DMS53 treated with DMSO at 0.1 percent for 48 hours (cell line): ENCODE measurements at regions not wholly inside any gene's neighbourhood (a gene's known extent, or its start where the extent isn't known, plus 50 kb on each side); places are given as distances from the start of the nearest gene placed in this dataset.
"Not testable (repeated sequence)": the region's sequence is repeated elsewhere in the genome, so short reads cannot be mapped to it uniquely, and the experiment has no call there.

Experiments used
- DNase-seq: peaks from one replicate; lab custom pipeline; 2025; ENCODE audit not compliant: unreplicated experiment; lab: John Stamatoyannopoulos, UW

DNA sequence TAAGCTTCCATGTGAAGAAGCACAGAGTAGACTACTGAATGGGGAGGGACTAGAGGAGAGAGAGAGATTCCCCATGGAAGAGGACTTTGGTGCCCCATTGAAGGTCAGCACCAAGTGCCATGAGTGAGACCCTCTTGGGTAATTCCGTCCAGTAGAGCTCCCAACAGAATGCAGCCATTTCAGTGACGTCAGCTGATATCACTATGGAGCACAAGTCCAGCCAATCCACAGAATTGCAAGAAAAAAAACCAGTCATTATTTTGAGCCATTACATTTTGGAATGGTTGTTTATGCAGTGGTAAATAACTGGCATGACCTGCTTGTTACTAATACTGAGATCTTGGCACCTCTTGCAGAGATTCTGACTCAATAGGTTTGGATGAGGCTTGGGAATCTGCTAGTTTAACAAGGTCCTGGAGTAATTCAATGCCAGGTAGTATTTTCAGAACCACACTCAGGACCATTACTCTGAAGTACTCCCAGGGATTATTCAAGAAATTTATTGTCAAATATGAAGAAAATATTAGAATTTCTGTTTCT, 52.6 kb upstream of the SP8 start:
- DNase-seq = no peak

DNA sequence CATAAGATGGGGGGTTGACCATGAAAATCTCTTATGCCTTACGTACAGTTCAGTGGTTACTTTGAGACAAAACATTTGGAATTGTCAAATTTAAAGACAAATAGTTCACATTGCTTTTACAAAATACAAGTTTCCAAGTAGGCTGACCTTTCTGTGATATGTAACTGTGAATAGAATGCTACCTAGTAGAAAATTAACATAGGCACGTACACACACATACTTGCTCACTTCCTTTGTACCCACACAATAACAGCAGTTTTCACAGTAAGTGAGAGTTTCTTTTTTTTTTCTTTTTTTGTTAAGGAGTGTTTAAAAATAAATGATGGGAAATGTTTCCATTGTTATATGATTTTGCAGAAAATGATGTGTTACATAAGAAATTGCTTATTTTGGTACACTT, 53.3 kb upstream of the SP8 start:
- DNase-seq = no peak

DNA sequence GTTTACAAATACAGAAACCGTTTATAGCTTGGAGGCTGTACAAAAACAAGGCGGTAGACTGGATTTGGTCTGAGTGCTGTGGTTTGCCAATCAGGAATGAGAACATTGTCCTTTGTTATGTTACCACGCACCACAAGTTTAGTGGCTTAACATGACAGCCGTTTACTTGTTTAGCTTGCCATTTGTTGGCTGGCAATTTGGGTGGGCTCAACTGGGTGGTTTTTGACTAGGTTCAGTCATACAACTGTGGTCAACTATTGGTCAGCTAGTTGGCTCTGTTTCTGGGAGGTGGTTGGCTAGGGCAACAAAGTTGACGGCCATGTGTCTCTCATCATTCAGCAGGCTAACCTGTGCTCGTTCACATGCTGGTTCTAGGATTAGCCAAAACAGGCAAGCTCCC, 60.1 kb upstream of the SP8 start:
- DNase-seq = no peak

DNA sequence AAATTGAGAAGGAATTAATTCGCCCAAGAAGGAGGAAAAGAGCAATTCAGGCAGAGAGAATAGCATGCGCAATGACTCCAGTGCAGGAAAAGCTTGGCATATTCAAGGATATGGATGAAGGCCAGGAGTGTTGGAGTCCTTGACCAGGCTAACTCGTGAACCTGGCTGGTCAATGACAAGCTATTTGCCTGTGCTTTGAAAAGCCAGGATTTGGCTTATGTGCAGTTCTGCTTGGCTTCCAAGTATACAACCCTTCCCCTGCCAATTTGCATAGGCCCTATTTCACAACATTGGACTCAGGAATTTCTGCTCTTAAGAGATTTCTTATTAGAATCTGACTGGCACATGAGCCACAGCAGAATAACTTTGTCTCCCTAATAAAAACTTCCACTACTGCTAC, 72.3 kb upstream of the SP8 start:
- no peak for DNase-seq

DNA sequence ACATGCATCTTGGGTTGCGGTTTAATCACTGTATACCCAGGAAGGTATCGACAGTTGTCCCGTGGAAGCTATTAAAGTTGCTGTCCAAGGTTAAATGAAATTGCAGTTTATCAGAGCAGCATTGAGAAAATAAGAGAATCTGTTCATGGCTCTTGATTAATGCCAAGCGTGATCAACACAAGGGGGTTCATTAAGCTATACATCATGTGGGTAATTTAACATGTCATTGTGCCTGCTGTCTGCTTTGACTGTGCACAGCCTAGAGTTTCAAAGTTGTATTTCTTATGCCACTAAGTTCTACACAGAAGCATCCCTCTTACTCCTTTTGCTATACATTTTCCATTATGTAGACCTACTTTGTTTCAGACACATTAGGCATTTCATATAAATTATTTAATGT, 74.8 kb upstream of the SP8 start:
- no peak for DNase-seq

DNA sequence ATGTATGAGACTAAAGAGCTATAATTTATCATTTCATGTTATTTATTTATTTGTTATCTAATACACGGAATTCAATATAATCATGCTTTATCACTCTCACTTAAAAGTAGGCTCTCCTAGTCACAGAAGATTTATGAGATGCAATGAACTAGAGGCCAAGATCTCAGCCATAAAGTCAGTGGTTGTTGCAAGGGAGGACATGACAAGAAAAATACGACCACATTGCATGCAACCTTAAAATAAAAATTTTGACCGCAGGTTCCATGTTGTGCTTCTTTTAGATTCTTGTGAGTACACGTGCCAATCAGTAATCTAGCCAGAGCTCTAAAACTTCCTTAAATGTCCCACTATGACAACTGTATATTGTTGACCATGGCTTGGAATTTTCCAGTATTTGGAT, 75.9 kb upstream of the SP8 start:
- DNase-seq = no peak

DNA sequence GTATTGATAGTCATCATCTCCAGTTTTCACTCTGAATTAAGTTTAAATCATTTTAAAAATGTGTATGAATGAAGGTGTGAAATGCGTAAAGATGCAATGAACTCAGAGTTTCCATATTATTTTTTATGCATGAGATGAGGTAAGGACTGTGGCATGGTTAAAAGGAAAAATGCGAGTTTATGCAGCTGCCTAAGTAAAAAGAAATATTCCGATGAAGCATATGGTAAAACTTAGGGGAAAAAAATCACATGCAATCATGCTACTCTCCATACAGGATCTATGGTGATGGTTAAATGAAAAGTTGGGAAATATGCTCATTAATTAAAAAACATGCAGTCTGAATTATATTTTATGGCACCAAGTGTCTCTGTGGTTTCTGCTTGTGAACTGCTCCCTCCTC, 77.5 kb upstream of the SP8 start:
- no peak for DNase-seq

DNA sequence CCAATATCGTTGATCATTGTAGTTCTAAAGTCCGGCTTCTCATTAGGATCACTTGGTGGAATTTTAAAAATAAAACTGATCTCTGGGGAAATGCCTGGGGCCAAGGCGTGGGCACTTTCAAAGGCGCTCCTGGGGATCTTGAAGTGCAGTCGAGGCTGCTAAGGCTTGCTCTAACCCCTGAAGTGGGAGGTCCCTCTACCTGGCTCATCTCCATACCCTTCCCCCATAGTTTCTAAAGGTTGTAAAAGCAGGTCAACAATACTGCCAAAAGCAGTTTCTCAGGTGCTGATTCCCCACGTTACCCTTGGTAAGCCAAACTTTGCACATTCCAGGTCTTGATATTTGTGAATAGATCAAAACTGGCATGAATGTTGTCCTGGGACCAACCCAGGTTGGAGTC, 79.0 kb upstream of the SP8 start:
- DNase-seq = no peak

DNA sequence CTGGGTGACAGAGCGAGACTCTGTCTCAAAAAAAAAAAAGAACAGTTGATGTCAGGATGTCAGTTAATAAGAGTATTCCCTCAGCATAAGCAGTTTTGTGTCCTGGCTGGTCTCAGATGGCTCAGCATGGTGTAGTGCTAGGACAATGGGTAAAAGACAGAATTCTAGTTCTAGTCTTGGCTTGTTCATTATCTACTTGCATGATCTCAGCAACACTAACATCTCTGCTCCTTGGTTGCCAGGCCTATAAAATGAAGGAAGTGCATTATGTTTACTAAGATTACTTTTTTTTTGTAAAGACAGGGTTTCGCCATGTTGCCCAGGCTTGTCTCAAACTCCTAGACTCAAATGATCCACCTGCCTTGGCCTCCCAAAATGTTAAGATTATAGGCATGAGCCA, 84.3 kb upstream of the SP8 start:
- DNase-seq = no peak

DNA sequence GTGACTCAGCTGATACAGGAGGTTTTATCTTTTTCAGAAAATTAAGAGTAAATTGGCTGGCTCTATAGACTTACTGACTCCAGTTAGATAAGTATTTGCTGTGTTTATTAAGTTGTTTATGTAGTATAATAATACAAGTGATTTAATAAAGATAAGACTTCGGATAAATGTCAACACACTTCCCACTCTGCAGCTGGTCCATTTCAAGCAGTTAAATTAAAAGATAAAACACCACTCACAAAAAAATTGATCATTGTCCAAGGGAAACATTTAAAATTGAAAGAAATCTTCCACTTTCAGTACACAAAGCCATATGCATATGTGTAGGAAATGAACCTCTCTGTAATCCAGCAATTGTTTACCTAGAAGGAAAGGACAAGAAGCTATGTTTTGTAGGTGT, 106.1 kb upstream of the SP8 start:
- no peak for DNase-seq

DNA sequence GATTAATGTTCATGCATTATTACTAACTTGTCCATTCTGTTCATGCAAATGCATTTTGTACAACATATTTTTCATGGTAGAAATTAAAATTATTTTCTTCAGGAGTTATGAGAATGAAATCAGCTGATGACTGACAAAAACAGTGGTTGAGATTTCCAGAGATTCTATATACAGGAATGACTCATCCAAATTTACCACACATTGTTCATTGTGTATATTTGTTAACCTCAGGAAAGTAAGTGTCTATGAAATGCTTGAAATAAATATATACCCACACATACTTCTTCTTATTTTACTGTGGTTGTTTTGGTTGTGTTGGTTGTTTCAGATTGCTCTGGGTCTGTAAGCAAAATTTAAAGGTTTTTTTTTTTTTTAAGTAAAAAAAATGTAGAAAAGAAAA, 108.1 kb upstream of the SP8 start:
- peak; percentile 12 for DNase-seq

DNA sequence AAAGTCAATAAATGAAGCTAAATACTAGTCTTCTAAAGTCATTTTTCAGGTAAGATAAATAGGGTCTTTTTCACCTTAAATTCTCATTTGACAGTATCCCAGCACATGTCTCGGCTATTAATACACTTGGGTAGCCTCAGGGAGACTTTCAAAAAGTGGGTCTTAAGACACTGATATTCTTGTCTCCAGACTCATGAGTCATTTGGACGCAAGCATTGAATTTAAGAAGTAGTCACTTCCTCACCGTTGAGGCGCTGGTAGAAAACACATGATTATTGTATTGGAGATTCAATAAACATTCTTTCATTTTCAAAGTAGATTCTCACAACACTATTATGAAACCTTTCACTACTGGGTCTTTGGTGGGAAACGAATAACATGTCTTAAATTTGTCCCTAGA, 108.9 kb upstream of the SP8 start:
- DNase-seq = no peak

DNA sequence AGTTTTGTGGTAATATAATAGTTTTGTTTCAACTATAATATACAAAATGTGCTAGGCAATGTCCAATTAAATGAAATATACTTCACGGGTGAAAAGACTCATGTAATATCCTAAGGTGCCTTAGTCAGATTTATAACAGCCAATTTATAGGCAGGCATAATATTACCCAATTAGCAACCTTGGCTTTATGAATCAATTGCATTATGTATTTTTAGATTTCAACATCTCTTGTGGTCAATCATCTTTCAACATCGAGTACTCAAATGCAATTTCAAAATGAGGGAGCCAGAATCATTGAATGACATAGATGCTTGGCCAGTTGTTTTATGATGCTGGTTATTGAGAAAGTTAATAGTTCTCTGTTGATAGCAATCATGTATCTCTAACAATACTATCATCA, 110.3 kb upstream of the SP8 start:
- DNase-seq = no peak

DNA sequence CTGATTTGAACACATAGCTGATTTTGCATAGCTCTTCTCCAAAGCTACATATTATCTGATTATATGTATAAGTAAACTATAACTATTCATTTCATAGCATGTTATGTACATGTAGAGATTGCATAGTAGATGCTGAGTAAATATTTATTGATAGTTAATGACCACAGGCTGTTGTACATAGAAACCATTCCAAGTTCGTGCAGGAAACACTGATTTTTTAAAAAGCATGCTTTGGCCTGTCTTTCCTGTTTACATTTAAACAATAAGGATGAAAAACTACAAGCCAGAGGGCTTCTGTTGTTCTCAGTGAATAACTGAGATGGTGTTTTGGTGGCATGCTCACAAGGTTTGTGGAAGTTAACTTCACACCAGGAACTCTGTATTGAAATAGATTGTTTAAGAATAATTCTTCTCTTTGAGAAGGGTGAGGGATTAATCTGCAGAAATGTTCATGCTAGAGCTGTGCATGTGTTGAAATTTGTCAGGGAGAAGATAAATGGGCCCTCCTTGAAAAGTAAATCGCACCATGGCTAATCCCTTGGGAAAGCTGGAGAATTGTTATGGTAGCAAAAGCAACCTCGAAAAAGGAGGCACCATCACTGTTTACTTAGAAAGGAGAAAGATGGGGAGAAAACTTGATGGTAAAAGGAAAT, 120.2 kb upstream of the SP8 start:
- DNase-seq = peak; percentile 33

DNA sequence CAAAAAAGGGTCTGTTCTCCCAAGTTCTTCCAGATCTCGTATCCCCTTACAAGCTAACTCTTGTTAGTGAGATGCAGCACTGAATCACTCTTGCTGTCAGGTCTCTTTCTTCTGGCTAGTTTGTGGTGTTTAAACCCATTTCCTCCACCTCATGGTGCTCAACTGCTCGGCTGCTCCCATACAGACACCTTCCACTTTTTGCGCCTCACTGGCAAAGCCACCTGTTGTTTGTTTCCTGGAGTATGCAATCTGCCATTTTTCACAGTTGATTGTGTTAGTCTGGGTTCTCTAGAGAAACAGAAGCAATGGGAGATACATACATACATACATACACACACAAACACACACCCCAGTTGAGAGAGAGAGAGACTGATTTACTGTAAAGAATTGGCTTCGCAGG, 124.4 kb upstream of the SP8 start:
- peak; percentile 30 for DNase-seq

DNA sequence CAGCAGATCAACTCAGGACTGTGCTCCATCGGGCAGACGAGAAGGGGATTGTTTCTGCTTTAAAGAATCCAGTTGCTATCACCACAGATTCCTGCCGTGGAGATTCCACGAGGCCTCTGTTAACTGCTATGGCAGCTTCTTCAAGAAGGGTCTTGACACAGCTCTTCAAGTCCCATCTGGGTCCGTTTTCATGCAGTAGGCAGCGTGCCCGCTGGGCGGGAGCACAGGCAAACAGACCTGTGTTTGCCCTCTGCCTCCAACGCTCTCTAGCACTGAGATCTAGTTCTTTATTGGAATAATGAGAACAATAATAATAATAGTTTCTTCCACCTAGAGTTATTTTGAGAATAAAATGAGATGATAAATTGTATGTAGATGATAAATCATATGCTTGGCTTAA, 127.2 kb upstream of the SP8 start:
- DNase-seq = no peak

DNA sequence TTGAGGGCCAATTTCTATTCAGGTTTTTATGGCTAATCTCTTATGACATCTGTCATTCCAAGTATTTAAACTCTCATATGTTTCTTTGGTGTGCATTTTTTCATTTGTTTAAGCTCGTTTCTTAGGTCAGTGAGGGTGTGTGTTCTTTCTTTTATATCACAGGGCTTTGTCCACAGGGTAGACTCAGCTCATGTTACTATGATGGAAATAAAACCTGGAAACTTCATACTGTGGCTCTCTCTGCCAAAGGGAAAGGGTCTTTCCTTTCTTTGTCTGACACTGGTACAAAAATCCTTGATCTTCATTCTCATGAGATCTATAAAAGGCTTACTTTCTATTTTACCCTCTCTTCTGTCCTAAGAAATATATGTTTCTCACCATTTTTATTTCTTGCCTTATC, 129.6 kb upstream of the SP8 start:
- no peak for DNase-seq

DNA sequence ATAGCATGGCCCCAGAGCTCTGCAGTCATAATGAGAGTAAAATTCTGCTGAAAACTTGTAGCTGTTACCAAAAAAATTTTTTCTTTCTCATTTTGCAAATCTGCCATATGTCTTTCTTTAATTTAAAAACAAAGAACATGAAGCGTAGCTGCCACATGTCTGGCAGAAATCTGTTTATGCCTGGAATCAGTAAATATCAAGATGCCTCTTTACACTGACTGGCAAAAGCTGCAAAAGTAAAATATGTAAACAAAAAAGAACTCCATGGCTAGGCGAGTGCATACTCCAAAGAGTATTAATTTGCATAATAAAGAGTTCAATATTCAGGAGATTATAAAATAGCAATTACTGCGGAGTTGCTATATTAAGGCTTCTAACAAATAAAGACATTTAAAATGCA, 130.9 kb upstream of the SP8 start:
- no peak for DNase-seq

DNA sequence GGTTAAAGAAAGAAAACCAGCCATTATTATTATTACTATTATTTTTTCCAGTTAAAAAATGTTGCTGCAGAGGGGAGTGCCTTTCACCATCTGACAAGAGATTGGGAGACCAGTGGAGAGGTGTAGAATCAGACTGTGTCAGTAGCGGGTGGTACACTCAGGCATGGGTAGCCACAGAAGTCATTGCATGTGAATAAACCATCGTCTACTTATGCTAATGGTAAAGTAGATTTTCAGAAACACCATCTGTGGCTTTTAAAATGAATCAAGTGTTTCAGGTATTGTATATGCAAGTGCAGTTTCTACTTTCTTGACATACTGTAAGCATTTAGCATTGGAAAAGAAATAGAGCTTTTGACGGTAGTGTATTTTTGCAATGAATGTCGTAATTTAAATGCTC, 131.5 kb upstream of the SP8 start:
- DNase-seq = no peak

DNA sequence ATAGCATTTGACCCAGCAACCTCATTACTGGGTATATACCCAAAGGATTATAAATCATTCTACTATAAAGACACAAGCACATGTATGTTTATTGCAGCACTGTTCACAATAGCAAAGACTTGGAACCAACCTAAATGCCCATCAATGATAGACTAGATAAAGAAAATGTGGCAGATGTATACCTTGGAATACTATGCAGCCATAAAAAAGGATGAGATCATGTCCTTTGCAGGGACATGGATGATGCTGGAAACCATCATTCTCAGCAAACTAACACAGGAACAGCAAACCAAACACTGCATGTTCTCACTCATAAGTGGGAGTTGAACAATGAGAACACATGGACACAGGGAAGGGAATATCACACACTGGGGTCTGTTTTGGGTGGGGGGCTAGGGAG, 140.5 kb upstream of the SP8 start:
- not testable (repeated sequence) for DNase-seq

DNA sequence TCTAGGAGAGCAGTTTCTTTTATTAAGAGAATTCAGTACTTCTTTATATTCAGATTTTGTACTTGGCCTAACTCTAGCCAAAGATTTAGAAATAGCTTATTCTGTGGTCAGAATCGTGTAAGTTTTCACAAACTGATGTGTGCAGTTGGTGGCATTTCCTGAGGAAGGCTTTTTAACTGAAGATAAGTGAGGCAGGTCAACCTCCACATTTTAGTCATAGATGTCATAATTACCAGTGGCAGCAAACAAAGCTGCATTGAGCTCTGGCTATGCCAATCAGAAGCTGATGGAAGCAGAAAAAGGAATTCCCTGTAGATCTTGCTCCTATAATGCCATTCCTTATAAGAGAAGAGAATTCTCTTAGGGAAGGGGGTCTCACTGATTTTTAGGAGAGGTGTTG, 141.3 kb upstream of the SP8 start:
- no peak for DNase-seq

DNA sequence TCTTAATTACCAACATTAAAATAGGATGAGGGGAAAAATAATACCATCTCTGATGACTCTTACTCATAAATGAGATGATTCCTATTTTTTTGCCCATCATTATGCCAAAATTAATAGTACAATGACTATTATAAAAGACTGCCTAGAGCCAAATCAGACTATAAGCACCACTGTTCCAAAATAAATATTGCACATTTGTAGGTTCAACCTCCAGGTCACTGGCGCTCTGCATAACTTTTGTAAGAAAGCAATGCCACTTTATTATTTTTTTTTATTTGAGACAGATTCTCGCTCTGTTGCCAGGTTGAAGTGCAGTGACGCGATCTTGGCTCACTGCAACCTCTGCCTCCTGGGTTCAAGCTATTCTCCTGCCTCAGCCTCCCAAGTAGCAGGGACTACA, 142.5 kb upstream of the SP8 start:
- DNase-seq = no peak

DNA sequence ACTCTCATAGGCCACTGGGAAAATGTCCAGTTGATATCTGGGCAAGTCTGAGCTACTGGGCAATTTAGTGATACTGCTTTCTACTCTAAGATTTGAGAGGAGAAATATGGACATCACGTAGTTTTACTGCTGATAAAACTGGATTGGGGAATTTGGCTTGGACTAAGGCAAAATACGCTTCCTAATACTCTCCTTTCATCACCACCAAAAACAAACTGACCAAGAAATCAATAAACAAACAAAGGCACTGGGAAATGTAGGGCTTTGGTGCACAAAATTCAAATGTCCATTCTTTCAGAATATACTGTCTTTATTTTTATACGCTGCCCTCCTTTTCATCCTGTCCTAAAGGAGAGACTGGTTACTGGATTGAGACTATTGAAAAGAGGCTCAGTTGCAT, 145.1 kb upstream of the SP8 start:
- no peak for DNase-seq
